NCI-H1694 treated with DMSO at 0.1 percent for 48 hours (cell line): ENCODE measurements at regions not wholly inside any gene's neighbourhood (a gene's known extent, or its start where the extent isn't known, plus 50 kb on each side); places are given as distances from the start of the nearest gene placed in this dataset.
"Not testable (repeated sequence)": the region's sequence is repeated elsewhere in the genome, so short reads cannot be mapped to it uniquely, and the experiment has no call there.

Experiments used
- DNase-seq: peaks from one replicate; lab custom pipeline; 2025; lab: John Stamatoyannopoulos, UW

- DNase-seq: no peak
Measured at GRCh38 chr11:34001557-34002064, 49.9 kb upstream of the CAPRIN1 start.

GRCh38 chr11:33999393-33999792 is 52.1 kb upstream of the CAPRIN1 start:
- no peak for DNase-seq

GRCh38 chr11:33997584-33998251 is 53.8 kb upstream of the CAPRIN1 start:
- no peak for DNase-seq

GRCh38 chr11:33996498-33997454 is 54.8 kb upstream of the CAPRIN1 start:
- peak; percentile 60 for DNase-seq

- DNase-seq: no peak
Measured at GRCh38 chr11:33994937-33995336, 56.6 kb upstream of the CAPRIN1 start.

- not testable (repeated sequence) for DNase-seq
Measured at GRCh38 chr11:33991136-33991535, 60.4 kb upstream of the CAPRIN1 start.

- DNase-seq: not testable (repeated sequence)
Measured at GRCh38 chr11:33990131-33990530, 61.4 kb upstream of the CAPRIN1 start.

GRCh38 chr11:33989461-33989860 is 62.1 kb upstream of the CAPRIN1 start:
- no peak for DNase-seq

- DNase-seq: no peak
Measured at GRCh38 chr11:33988586-33989370, 62.8 kb upstream of the CAPRIN1 start.

GRCh38 chr11:33987975-33988580 is 63.5 kb upstream of the CAPRIN1 start:
- DNase-seq: peak; percentile 85

- DNase-seq: no peak
Measured at GRCh38 chr11:33987545-33987944, 64.0 kb upstream of the CAPRIN1 start.

GRCh38 chr11:33986597-33987501 is 64.7 kb upstream of the CAPRIN1 start:
- DNase-seq: not testable (repeated sequence)

- no peak for DNase-seq
Measured at GRCh38 chr11:33984682-33985389, 66.7 kb upstream of the CAPRIN1 start.

- DNase-seq: no peak
Measured at GRCh38 chr11:33982661-33983060, 68.9 kb upstream of the CAPRIN1 start.

- no peak for DNase-seq
Measured at GRCh38 chr11:33980897-33981296, 70.6 kb upstream of the CAPRIN1 start.

- DNase-seq: no peak
Measured at GRCh38 chr11:33978376-33978775, 73.2 kb upstream of the CAPRIN1 start.

- DNase-seq: no peak
Measured at GRCh38 chr11:33977676-33978075, 73.9 kb upstream of the CAPRIN1 start.

GRCh38 chr11:33976495-33977199 is 74.9 kb upstream of the CAPRIN1 start:
- DNase-seq: no peak

- no peak for DNase-seq
Measured at GRCh38 chr11:33974804-33975203, 76.7 kb upstream of the CAPRIN1 start.
